ENCODE measurements at regions not wholly inside any gene's neighbourhood (a gene's known extent, or its start where the extent isn't known, plus 50 kb on each side); places are given as distances from the start of the nearest gene placed in this dataset.

DNA sequence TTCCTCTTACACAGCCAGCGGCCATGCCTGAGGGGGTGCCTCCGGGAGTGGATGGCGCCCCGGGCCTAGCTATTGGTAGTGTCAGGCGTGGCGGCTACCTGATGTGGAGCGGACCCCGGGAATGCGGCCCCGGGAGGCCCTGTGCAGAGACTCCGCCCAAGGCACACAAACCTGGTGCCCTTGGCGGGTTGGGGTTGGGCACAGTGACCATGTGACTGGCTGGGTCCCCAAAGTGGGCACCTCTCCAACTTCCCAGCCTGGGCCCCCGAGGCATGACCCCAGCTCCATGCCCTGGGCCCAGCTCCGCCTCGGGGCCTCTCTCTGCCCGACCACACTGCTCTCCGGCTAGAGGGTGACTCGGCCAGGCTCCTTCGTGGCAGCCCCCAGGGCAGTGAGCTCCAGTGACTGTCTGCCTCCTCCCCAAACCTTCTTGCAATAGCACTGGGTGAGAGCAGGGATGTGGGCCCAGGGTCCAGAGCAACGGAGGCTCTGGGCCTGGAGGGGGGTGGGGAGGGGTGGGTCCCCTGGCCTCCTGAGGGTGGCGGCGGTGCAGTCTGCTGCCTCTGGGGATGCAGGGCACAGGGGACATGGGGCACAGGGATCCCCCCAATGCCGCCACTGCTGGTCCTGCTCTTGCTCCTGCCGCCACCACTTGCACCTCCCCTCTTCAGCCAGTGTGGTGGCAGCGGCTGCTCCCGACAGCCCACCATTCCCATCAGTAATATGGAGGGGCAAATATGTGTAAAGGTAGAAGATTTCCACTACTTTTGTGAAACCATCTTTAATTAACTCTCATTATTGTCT, 942.9 kb upstream of the EPHA7 start:
- intact Hi-C loops (cut with DNase I) = no loop called here
- Histone ChIP-seq H3K4me1 (no peaks in the 10 kb centered on the region), H3K9me3 (no peaks in the 10 kb centered on the region), H3K36me3 (no peaks in the 10 kb centered on the region), H3K27me3 (no peaks in the 10 kb centered on the region), H3K27ac (no peak overlapping the region), H3K4me3 (no peak overlapping the region)
- ATAC-seq (peak in 1 of 4 donors; percentile 43), DNase-seq (peak in 1 of 3 donors; percentile 52)
- 70% methylated on average over 2 of the region's 26 CpGs for WGBS (ENCODE audit: insufficient coverage, low coverage, low lambda C conversion rate, missing lambda C conversion rate)
- TF ChIP-seq, protein P1, sequence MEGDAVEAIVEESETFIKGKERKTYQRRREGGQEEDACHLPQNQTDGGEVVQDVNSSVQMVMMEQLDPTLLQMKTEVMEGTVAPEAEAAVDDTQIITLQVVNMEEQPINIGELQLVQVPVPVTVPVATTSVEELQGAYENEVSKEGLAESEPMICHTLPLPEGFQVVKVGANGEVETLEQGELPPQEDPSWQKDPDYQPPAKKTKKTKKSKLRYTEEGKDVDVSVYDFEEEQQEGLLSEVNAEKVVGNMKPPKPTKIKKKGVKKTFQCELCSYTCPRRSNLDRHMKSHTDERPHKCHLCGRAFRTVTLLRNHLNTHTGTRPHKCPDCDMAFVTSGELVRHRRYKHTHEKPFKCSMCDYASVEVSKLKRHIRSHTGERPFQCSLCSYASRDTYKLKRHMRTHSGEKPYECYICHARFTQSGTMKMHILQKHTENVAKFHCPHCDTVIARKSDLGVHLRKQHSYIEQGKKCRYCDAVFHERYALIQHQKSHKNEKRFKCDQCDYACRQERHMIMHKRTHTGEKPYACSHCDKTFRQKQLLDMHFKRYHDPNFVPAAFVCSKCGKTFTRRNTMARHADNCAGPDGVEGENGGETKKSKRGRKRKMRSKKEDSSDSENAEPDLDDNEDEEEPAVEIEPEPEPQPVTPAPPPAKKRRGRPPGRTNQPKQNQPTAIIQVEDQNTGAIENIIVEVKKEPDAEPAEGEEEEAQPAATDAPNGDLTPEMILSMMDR (IDR thresholded peaks at IDR 0.05) = no peak
- no peak for TF ChIP-seq POLR2A (IDR thresholded peaks at IDR 0.05)

DNA sequence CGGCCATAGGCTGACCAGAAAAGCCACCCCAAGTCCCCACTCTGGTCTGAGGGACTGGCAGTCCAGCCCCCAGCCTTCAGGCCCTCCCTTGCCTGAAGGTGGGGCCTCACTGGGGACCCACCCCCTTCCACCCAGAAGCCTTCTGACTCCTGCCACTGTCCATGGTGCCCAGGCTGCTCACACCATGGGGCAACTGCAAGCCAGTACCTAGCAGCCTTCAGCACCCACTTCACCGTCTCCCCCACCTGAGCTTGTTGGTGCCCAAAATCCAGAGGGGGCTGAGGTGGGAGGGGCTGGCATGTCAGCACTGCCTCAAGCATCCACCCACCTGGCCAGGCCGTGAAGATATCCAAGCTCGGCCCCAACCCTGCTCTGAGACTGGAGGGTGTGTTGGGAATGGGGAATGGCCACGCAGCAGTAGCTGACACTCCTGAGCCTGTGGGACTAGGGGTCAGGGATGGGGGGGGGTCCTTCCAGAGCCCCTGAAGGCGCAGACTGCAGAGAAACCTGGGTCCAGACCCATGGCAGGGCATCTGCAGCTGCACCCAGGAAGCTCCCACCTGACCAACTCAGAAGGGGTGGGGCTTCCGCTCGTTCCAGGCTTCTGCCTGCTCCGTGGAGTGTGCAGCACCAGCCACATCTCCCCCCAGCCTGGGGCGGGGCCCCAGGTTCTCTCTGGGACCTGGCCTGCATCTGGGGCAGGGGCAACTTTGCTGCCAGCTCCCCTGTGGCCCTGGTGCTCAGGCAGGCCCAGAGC, 942.1 kb upstream of the EPHA7 start:
- H3K27ac ChIP-seq = no peak overlapping the region
- ATAC-seq (peak in 1 of 4 donors; percentile 22), DNase-seq (no peak)
- WGBS (ENCODE audit: insufficient coverage, low coverage, low lambda C conversion rate, missing lambda C conversion rate) = 79% methylated on average over 2 of the region's 10 CpGs
- H3K36me3 ChIP-seq = no peaks in the 10 kb centered on the region
- TF ChIP-seq, protein P1 (IDR thresholded peaks at IDR 0.05) = no peak
- no peak for TF ChIP-seq POLR2A (IDR thresholded peaks at IDR 0.05)
- intact Hi-C loops (cut with DNase I) = no loop called here
- H3K4me1 ChIP-seq = no peaks in the 10 kb centered on the region
- H3K4me3 ChIP-seq = no peak overlapping the region
- H3K9me3 ChIP-seq = no peaks in the 10 kb centered on the region
- no peaks in the 10 kb centered on the region for H3K27me3 ChIP-seq

DNA sequence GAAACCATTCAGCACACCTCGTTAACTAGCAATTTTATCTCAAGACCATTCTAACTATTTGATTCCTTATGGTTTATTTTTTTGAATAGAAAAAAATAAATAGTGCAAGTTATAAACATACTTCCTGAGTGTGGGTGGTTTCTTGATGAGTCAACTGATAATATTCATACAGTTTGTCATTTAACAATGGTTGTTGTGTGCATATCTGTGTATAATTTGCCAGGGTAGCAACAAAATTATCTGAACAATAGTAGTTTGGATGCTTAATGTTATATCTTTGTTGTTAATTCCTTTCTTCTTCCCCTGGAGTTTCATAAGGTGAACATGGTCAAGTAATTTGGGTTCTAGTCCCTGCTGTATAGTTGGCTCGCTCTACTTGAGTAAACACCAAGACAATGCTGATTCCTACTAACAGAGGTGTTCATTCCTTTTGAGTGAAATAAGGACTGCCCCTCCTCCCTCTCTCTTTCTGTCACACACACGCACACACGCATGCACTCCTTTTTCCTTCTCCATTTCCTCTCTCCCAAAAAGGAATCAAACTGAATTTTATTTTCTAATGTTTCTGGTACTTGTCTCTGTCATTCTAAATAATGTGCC, 938.1 kb upstream of the EPHA7 start:
- Histone ChIP-seq H3K4me3 (no peak overlapping the region), H3K36me3 (no peaks in the 10 kb centered on the region), H3K9me3 (no peaks in the 10 kb centered on the region), H3K4me1 (no peaks in the 10 kb centered on the region), H3K27me3 (no peaks in the 10 kb centered on the region), H3K27ac (no peak overlapping the region)
- intact Hi-C loops (cut with DNase I) = no loop called here
- ATAC-seq = no peak
- TF ChIP-seq, protein P1 (IDR thresholded peaks at IDR 0.05) = no peak
- WGBS (ENCODE audit: insufficient coverage, low coverage, low lambda C conversion rate, missing lambda C conversion rate) = 32% methylated on average over 4 of the region's 4 CpGs
- DNase-seq = no peak

- no peaks in the 10 kb centered on the region for H3K9me3 ChIP-seq
- no peak overlapping the region for H3K4me3 ChIP-seq
- H3K27ac ChIP-seq = no peak overlapping the region
- DNase-seq (no peak), ATAC-seq (no peak)
- intact Hi-C loops (cut with DNase I) = no loop called here
- H3K36me3 ChIP-seq = no peaks in the 10 kb centered on the region
- no peaks in the 10 kb centered on the region for H3K27me3 ChIP-seq
- WGBS (ENCODE audit: insufficient coverage, low coverage, low lambda C conversion rate, missing lambda C conversion rate) = 47% methylated on average over 8 of the region's 8 CpGs
- TF ChIP-seq, protein P1 (IDR thresholded peaks at IDR 0.05) = no peak
- no peak for TF ChIP-seq POLR2A (IDR thresholded peaks at IDR 0.05)
- H3K4me1 ChIP-seq = no peaks in the 10 kb centered on the region
Measured at GRCh38 chr6:94350833-94351232, 931.5 kb upstream of the EPHA7 start.

Data from right lobe of liver (tissue), 6 donors.